ENCODE measurements at regions not wholly inside any gene's neighbourhood (a gene's known extent, or its start where the extent isn't known, plus 50 kb on each side); places are given as distances from the start of the nearest gene placed in this dataset.

DNA sequence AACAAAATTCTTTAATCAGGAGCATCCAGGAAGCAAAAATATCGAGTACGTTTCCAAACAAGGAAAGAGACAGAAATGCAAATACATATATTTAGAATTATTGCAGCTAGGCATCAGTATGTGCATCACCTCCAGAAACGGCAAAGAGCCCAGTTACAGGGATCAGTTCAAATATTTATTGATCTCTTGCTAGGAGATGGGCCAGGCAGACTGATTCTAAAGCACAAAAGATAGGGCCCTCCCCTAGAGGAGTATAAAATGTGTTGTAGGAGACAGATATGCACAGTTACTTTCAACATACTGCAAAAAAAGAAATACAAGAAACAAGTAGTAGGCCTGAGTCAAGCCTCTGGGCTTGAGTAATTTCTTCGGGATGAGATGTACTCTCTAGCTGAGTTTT lies 80.7 kb upstream of the NHSL1 start:
- no peak for DNase-seq

- no peak for DNase-seq
These were observed 81.5 kb upstream of the NHSL1 start for GRCh38 chr6:138580801-138581200.

DNA sequence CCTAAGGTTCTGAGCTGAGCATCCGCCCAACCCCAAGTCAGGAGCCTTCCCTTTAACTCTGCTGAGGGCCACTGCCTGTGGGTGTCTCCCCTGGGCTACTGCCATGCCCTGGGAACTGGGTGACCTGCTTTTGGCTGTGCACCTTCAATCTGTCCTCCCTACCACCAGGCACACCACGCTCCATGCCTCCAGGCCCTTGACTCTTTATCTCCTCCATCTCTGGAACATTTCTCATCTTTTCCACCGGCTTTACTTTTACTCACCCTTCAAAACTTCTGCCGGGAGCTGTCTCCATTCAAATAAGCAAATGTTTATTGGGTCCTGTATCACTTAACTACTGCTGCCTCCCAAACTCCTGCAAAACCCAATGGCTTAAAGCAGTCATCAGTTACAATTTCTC lies 83.3 kb upstream of the NHSL1 start:
- no peak for DNase-seq

DNA sequence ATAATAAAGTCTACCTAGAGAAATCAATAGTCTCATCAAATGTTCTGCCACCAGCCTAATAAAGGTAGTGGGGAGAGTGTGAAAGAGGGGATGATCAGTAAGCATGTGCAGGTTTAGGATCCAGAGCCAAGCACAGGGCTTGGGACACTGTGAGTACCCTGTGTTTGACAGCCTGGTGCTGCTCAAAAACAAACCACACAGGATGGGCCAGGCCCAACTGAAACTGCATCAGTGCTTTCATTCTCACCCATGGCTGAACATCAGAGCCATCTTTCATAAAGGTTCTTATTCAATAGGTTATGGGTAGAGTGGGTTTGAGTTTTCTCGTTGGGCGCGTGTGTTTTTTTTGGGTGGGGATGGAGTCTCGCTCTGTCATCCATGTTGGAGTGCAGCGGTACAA lies 87.3 kb upstream of the NHSL1 start:
- no peak for DNase-seq

GRCh38 chr6:138588805-138589434 lies 89.6 kb upstream of the NHSL1 start:
- DNase-seq: peak; percentile 42

DNA sequence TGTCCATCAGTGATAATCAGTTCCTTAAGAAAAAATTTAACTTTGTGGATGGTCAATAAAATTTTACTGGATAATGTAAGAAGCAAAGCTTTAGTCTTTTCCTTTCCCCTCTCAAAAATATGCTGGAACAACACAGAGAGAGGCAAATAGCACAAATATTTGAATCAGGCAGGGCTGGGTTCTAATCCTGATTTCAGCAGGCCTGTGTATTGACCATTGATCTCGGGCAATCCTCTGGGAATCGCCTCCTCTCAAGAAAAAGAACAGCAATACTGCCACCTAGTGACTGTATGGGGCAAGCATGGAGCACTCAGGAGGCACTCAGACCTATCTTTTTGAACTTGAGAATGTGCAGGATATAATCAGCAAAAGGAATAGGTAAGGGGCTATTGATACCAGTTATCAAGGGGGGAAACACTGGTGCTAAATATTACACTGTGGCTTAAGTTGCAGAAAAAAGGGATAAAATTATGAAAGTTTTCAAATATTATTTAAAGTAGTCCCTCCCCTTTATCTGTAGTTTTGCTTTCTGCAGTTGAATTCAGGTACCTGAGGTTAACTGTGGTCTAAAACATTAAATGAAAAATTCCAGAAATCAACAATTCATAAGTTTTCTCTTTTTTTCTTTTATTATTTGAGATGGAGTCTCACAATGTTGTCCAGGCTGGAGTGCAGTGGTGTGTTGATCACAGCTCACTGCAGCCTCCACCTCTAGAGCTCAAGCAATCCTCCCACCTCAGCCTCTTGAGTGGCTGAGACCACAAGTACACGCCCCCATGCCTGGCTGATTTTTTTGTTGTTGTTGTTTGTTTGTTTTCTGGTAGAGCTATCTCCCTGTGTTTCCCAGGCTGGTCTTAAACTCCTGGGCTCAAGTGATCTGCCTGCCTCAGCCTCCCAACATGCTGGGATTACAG lies 91.8 kb upstream of the NHSL1 start:
- peak; percentile 21 for DNase-seq

- no peak for DNase-seq
These were observed 93.4 kb upstream of the NHSL1 start for GRCh38 chr6:138592749-138593123.

GRCh38 chr6:138593124-138593877 lies 94.0 kb upstream of the NHSL1 start:
- no peak for DNase-seq

DNA sequence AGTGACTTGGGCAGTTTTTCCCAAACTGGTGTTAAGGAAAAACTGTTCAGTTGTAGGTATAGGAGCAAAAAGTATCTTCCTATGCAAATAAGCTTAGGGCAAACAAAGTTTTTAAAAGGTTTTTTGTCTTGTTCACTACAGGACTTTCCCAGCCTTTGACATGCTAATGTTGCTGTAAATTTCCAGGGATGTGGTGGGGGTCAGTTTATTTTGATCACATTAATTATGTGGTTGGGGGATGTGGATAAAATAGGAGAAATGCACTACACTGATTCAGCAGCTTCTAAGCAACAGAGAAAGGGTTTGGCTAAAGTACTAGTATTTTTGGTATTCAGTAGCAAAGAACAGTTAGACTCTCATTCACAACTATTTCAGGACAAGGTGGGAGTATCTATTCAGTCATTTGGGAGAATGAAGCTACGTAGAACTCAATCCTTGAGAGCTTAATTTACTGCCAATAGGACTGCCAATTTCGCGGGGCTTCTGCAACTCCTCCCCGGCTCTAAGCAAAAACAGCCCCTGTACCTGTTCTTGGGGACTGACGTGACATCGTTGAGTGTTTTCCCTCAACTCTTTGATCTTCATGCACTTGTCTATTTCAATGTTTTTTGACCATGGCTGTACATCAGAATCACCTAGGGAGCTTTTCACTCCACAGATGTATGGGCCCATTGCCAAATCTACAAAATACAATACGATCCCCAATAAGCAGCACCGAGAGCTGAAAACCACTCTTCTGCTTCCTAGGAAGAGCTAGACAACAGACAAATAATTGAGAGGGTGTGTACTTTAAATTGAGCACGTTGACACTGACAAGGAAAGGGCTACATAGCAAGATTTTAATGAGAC lies 94.8 kb upstream of the NHSL1 start:
- DNase-seq: no peak

DNA sequence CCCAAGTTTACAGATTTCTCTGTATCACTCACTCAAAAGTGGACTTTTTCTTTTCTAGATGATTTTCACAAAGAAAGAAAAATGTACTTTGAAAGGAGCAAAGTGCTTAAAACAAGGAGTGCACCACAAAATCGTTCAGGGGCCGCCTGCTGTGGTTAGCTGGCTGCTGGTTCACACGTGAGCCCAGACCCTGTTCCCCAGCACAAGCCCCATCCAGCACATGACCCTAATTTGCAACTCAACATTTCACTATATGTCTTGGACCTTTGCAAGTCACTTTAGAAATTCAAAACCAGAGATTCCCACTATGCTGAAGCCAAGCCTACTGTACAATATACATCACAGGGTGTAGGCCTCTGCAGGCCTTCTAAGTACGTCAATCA lies 95.5 kb upstream of the NHSL1 start:
- no peak for DNase-seq

GRCh38 chr6:138596126-138596525 lies 96.8 kb upstream of the NHSL1 start:
- DNase-seq: no peak

GRCh38 chr6:138596591-138596990 lies 97.3 kb upstream of the NHSL1 start:
- no peak for DNase-seq

- no peak for DNase-seq
These were observed 98.0 kb upstream of the NHSL1 start for GRCh38 chr6:138597336-138597735.

GRCh38 chr6:138598562-138599173 lies 99.4 kb upstream of the NHSL1 start:
- no peak for DNase-seq

GRCh38 chr6:138600261-138600660 lies 101.0 kb upstream of the NHSL1 start:
- no peak for DNase-seq

DNA sequence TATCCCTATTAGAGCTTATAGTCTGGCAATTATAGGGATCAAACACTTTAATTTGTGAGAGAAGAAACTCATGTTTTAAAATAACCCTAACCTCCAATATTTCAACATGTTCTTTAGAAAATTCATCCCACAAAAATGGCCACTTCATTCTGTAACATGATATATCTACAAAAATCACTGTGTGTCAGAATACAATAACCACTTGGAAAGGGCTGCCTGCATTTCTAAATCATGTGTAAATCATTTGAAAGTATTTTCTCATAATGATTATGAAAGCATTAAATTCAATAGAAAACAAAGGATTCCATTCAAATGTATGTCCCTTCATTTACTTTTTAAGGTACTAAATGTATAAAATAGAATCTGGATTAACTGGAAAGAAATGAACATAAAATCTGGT lies 101.4 kb upstream of the NHSL1 start:
- DNase-seq: no peak

- DNase-seq: no peak
These were observed 101.8 kb upstream of the NHSL1 start for GRCh38 chr6:138601128-138601527.

- no peak for DNase-seq
These were observed 106.7 kb upstream of the NHSL1 start for GRCh38 chr6:138605958-138606357.

- no peak for DNase-seq
These were observed 108.5 kb upstream of the NHSL1 start for GRCh38 chr6:138607478-138608433.

DNA sequence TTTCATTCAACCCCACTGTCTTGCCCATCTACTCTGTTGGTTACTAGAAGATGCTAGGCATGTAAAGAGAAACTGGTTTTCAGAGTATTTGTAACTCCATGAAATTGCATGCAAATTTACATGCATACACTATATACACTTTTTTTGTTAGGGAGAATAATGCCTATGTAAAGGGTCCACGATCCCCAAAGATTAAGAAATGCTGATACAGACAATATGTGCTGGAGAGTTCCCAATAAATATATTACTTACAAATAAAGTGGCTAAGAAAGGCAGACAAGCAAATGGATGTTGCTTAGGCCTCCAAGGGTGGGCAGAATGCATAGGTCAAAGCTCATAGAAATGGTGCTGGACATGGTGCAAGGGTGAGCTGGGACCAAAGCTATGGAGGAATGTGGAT lies 109.6 kb upstream of the NHSL1 start:
- DNase-seq: no peak

DNA sequence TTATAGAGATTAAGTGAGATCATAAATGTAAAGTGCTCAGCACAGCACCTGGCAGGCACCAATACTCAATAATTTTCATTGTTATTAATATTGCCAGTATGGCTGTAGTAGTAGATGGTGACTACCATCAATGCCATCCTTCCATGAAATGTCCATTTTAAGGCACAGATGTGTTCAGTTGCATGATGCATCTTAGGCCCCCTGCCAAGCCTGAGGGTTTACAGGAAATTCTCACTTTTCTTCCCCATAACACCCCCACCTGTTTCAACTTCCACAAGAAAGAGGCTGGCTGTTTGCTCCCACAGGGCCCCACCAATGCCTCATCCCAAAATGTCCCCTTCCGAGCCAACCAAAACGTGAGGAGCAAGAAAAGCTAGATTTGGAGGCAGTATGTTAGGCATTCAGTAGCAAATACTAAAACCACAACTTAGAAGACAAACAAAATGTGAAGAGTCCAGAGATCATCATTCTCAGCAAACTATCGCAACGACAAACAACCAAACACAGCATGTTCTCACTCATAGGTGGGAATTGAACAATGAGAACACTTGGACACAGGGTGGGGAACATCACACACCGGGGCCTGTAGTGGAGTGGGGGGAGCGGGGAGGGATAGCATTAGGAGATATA lies 110.6 kb upstream of the NHSL1 start:
- no peak for DNase-seq

Measured in activated CD4-positive, alpha-beta T cell treated with anti-CD3 and anti-CD28 coated beads, Interleukin-2, amount 50 U/mL, for 1 hour (primary cell).